ENCODE measurements at regions not wholly inside any gene's neighbourhood (a gene's known extent, or its start where the extent isn't known, plus 50 kb on each side); places are given as distances from the start of the nearest gene placed in this dataset.

GRCh38 chr9:86507212-86507630 lies 153.0 kb upstream of the TUT7 start:
- Histone ChIP-seq H3K27me3 (peaks cover 0 to 7% (median 0%) of the 10 kb centered on the region in 7 donors), H3K27ac (peak overlapping the region in 1 of 10 donors; percentile 44), H3K36me3 (no peaks in the 10 kb centered on the region), H3K4me3 (no peak overlapping the region), H3K9me3 (no peaks in the 10 kb centered on the region), H3K4me1 (no peaks in the 10 kb centered on the region)
- DNase-seq (no peak), ATAC-seq (peak in 3 of 8 donors; percentile 30 to 84 (median 55))
- 63 to 71% methylated on average over 6 of the region's 6 CpGs for WGBS, 2 donors
- intact Hi-C loops (cut with DNase I), result no loop called here
- no peak for TF ChIP-seq CTCF (IDR thresholded peaks at IDR 0.05)

- no peak for ATAC-seq
- Histone ChIP-seq H3K27ac (no peak overlapping the region), H3K36me3 (no peaks in the 10 kb centered on the region), H3K9me3 (no peaks in the 10 kb centered on the region), H3K4me1 (peaks cover 0 to 9% (median 0%) of the 10 kb centered on the region in 9 donors), H3K27me3 (peaks cover 0 to 8% (median 0%) of the 10 kb centered on the region in 7 donors), H3K4me3 (no peak overlapping the region)
- WGBS, 2 donors, result 92 to 95% methylated on average over 6 of the region's 6 CpGs
- DNase-seq, result no peak
- intact Hi-C loops (cut with DNase I), result no loop called here
- no peak for TF ChIP-seq CTCF (IDR thresholded peaks at IDR 0.05)
Measured at GRCh38 chr9:86503942-86504341, 149.7 kb upstream of the TUT7 start.

- ATAC-seq, result no peak
- Histone ChIP-seq H3K36me3 (no peaks in the 10 kb centered on the region), H3K27ac (no peak overlapping the region), H3K27me3 (peaks cover 0 to 8% (median 0%) of the 10 kb centered on the region in 7 donors), H3K4me3 (no peak overlapping the region), H3K4me1 (peaks cover 0 to 9% (median 0%) of the 10 kb centered on the region in 9 donors), H3K9me3 (no peaks in the 10 kb centered on the region)
- TF ChIP-seq CTCF (IDR thresholded peaks at IDR 0.05), result no peak
- DNase-seq, result no peak
- intact Hi-C loops (cut with DNase I), result no loop called here
- WGBS, 2 donors, result 81 to 83% methylated on average over 1 of the region's 1 CpG
Measured at GRCh38 chr9:86503314-86503713, 149.1 kb upstream of the TUT7 start.

- DNase-seq (no peak), ATAC-seq (peak in 3 of 8 donors; percentile 35 to 77 (median 53))
- WGBS, 2 donors, result 74 to 78% methylated on average over 9 of the region's 9 CpGs
- Histone ChIP-seq H3K27me3 (peaks cover 0 to 8% (median 0%) of the 10 kb centered on the region in 7 donors), H3K27ac (peak overlapping the region in 1 of 10 donors; percentile 64), H3K9me3 (no peaks in the 10 kb centered on the region), H3K4me3 (no peak overlapping the region), H3K4me1 (peaks cover 0 to 9% (median 0%) of the 10 kb centered on the region in 9 donors), H3K36me3 (no peaks in the 10 kb centered on the region)
- TF ChIP-seq CTCF (IDR thresholded peaks at IDR 0.05), result no peak
- intact Hi-C loops (cut with DNase I), result no loop called here
Measured at GRCh38 chr9:86500667-86501435, 146.6 kb upstream of the TUT7 start.

Data from heart right ventricle (tissue), 16 donors.